GM12874 (cell line): ENCODE measurements at regions not wholly inside any gene's neighbourhood (a gene's known extent, or its start where the extent isn't known, plus 50 kb on each side); places are given as distances from the start of the nearest gene placed in this dataset.

Experiments used
- TF ChIP-seq, protein P1 (sequence below): IDR thresholded peaks from 2 replicates; pipeline ENCODE4 v1.5.1; 2011; ENCODE audit warnings: low read depth, mild to moderate bottlenecking, control low read depth, low read length, moderate library complexity; ENCODE audit not compliant: insufficient read depth

DNA sequence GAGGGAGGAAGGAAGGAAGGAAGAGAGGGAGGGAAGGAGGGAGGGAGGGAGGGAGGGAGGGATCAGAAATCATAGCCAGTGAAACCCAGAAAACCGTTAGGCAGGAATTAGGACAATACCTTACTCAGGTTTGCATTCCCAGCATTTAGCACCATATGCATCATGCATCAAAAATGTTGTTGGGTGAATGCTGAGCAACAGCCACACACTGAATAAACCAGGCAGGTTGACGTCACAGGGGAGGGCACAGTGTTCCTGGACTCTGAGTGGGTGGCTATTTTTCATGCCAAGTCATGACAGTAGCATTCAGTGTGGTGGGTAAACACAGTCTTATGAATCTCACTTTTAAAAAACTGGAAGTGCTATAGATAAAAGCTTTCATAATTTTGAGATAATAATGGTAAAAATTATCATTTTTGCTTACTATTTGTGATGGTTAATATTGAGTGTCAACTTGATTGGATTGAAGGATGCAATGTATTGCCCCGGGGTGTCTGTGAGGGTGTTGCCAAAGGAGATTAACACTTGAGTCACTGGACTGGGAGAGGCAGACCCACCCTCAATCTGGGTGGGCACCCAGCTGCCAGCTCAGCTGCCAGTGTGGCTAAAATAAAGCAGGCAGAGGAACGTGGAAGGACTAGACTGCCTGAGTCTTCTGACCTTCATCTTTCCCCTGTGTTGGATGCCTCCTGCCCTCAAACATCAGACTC lies 199.1 kb upstream of the PRKCQ start:
- TF ChIP-seq, protein P1, sequence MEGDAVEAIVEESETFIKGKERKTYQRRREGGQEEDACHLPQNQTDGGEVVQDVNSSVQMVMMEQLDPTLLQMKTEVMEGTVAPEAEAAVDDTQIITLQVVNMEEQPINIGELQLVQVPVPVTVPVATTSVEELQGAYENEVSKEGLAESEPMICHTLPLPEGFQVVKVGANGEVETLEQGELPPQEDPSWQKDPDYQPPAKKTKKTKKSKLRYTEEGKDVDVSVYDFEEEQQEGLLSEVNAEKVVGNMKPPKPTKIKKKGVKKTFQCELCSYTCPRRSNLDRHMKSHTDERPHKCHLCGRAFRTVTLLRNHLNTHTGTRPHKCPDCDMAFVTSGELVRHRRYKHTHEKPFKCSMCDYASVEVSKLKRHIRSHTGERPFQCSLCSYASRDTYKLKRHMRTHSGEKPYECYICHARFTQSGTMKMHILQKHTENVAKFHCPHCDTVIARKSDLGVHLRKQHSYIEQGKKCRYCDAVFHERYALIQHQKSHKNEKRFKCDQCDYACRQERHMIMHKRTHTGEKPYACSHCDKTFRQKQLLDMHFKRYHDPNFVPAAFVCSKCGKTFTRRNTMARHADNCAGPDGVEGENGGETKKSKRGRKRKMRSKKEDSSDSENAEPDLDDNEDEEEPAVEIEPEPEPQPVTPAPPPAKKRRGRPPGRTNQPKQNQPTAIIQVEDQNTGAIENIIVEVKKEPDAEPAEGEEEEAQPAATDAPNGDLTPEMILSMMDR, result no peak

DNA sequence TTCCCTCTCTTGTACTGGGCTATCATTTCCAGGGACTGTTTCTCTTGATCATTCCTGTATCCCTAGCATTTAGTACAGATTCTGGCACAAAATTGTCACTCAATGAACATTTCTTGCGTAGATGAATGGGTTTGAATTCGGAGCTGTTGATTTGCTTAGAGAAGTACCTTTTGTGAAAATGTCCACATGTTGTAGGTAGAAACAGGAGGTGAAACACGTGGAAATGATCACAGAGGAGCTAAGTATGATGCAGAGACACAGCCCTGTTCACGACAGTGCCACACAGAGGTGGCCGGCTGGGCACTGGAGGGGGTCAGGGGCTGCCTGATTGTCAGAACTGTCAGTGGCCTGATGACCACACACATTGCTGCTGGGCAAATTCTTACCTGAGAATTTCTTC lies 196.1 kb upstream of the PRKCQ start:
- TF ChIP-seq, protein P1, result no peak

DNA sequence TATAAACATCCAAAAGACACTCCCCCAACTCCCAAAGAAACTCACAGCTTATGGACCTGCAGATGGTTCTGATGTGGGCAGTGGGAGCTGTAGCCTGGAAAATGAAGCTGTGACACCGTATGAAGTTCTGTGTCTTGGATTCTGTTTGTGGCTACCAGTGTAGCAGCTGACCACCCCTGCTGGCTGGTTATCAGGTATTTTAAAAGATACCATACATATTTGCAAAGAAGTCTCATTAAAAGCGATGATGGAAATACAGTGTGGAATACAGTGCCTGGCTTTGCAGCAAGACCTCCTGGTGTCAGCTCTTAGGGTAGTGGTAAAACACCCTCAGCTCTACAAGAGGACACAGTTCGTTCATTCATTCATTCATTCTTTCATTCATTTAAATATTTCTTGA lies 194.3 kb upstream of the PRKCQ start:
- TF ChIP-seq, protein P1, result no peak

DNA sequence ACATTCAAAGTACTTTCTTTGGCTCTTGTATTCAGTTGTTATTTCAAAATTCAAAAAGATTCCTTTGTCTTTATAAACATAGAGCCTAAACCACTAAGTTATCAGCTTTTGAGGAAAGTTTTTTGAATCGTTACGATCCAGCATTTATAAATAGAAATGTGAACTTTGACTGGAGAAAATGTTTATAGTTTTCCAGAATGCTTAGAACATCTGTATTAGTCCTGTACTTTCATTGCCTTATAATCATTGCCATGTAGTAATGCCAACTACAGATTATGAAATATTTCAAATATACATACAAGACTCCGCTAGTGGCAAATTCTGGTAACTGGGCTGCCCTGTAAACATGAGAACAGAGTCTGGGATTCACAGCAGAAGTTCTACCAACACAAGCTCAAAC lies 191.3 kb upstream of the PRKCQ start:
- TF ChIP-seq, protein P1, result no peak

DNA sequence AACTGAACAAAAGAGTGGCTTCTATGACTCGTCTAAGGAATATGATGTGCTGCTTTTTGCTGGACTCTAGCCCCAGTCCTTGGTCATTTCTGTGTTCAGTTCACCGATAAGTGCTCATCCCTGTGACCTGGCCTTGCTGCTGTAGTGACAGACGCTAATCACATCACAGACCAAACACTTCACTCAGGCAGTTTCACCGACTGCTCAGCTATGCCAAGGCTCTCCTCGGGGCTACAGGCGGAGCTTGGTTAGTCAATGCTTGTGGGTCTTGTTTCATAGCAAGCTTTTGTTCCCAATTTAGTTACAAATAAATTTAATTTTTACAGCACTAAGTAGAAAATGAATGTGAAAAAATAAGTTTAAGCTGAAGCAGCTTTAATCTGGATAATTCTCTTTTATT lies 190.8 kb upstream of the PRKCQ start:
- TF ChIP-seq, protein P1, result no peak

DNA sequence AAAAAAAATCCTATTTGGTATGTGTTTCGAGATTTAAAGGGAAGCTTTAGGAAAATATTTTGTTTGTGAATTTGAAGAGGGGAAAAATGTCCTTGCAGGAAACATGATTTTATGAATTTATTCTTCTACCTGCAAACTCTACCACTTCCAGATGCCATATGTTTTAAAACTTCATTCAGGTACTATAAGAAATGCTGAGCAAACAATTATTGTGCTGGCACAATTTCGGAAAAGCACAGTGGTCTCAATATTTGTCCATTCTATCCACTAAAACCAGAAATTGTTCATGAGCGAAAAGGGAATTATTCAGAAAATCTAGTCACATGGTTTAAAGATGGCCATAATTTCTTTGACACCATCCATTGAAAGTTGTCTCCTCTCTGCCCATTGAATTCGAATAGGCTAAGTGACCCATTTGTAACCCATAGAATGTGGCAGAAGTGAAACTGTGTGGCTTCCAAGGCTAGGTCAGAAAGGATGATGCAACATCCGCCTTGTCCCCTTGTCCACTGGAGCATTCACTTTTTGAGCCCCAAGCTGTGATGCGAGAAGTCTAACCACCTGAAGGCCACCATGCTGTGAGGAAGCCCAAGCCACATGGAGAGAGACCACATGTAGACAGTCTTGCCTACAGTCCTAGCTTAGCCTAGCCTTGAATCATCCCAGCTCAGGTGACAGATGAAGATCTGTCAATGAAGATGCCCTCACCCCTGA lies 189.8 kb upstream of the PRKCQ start:
- TF ChIP-seq, protein P1, result no peak

DNA sequence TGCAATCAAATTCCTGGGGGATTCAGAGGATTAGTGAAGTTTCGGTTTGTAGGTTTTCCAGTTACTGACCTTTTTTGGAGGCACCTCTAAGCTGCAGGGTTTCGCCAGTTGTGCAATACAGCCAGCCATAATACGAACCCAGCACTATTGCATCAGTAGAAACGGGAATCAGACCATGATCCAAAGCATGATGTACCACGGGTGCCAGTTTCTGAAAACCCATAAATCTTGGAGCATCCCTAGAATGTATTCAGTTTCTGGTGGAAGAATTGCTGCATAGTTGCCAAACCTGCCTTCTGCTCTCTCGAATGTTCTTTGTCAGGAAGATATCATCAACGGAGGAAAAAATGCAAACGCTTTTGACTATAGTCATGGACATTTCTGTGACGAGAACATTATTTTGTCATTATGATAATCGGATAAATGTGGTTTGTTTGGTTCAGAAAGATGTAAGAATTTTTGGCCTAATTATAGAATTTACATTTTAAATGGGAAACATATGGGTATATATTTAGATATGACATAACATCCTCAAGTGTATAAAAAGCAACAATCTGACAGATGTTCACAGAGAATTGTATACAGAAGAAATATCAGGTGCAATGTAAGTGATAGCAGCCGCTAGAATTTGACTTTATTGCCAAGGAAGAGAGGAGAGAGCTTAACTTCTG lies 186.2 kb upstream of the PRKCQ start:
- TF ChIP-seq, protein P1, result no peak
